GM18508 (cell line): ENCODE measurements at regions not wholly inside any gene's neighbourhood (a gene's known extent, or its start where the extent isn't known, plus 50 kb on each side); places are given as distances from the start of the nearest gene placed in this dataset.
A peak's percentile ranks its signal among the peaks of the same experiment; 100 is the strongest.

Experiments used
- ATAC-seq: cut with Tn5 transposase; IDR thresholded peaks from one replicate; pipeline ENCODE4 v1.9.1; 2021; ENCODE audit warnings: moderate number of reproducible peaks; ENCODE audit not compliant: insufficient read depth, unreplicated experiment

GRCh38 chr6:122524056-122524455, 52.4 kb upstream of the SERINC1 start:
- ATAC-seq = no peak

DNA sequence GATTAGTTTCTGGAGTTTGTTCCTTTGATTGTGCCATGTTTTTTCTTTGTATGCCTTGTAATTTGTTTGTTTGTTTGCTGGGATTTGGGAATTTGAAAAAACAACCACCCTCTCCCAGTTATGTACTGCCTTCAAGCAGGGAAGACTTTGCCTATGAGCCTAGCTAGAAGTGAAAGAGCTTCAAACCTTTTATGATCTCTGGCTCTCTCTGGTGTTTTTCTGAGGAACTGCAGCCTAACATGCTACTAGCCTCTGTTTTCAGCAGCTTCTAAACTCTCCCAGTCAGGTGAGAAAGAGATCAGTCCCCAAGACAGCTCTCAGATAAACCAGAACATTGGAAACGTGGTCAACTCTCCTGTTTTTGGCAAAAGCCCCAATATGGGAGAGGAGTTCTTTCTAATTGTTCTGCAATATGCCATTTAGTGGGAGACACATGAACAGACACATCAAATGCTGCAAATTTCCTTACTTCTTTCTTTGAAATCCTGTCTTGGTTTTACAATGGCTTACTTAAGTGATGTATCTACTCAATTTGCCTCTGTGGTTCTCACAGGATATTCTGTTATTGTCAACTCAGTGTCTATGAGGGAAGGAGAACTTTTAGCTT, 58.9 kb upstream of the SERINC1 start:
- ATAC-seq = peak; percentile 98

- no peak for ATAC-seq
Measured at GRCh38 chr6:122548281-122548680, 61.9 kb upstream of the PKIB start.

- ATAC-seq = no peak
Measured at GRCh38 chr6:122548820-122549219, 61.4 kb upstream of the PKIB start.

GRCh38 chr6:122553697-122554096, 56.5 kb upstream of the PKIB start:
- ATAC-seq = no peak

DNA sequence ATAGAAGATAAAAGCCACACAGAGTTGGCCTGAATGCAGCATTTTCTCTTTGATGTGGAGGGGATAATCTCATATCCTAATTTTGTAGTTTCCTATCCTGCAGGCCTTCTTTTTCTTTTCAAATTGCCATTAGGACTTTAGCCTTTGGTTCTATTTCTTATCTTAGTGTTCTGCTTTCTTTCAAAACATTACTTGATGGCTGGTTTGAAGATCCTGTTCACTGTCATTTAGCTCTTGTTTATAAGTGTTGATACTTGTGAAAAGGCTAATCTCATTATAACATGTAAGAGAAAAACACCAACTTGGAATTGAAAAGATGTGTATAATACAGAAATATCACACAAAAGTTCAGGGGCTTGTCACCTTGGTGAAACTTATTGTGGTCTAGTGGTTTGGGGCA, 54.6 kb upstream of the PKIB start:
- no peak for ATAC-seq

DNA sequence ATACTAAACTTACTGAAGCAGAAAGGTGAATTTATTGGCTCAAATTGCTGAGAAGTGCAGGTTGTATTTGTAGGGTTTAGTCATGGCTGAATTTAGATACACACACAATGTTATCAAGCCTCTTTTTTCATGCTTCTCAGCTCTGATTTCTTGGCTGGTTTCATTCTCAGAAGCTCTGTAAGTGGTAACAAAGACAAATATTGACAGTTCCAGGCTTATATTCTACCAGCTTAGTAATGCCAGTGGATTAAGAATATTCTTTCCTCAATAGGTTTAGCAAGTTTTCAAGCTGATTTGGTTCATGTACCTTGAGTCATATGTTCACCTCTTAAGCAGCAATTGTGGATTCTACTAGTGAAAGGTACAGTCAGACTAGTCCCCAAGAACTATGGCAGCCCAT, 52.1 kb upstream of the PKIB start:
- no peak for ATAC-seq
